22Rv1 (cell line): ENCODE measurements at regions not wholly inside any gene's neighbourhood (a gene's known extent, or its start where the extent isn't known, plus 50 kb on each side); places are given as distances from the start of the nearest gene placed in this dataset.

Experiments used
- H3K27ac ChIP-seq: fragments of 450-650 bp; 2 replicates; pipeline ENCODE4 v1.5.1; 2017
- CTCF ChIP-seq: fragments of 450-650 bp; IDR thresholded peaks from 2 replicates; pipeline ENCODE4 v1.5.1; 2017; ENCODE audit warnings: mild to moderate bottlenecking
- ZFX ChIP-seq: fragments of 450-650 bp; IDR thresholded peaks from 2 replicates; pipeline ENCODE4 v1.6.1; 2017; ENCODE audit warnings: antibody characterized with exemption, borderline replicate concordance

- TF ChIP-seq CTCF (no peak), ZFX (no peak)
- no peak overlapping the region for H3K27ac ChIP-seq
These were observed 157.1 kb downstream of the GATA3 start for GRCh38 chr10:8211631-8212030.

- H3K27ac ChIP-seq, result no peak overlapping the region
- TF ChIP-seq ZFX, result no peak
- no peak for TF ChIP-seq CTCF
These were observed 159.2 kb downstream of the GATA3 start for GRCh38 chr10:8213735-8214134.

- no peak overlapping the region for H3K27ac ChIP-seq
- no peak for TF ChIP-seq ZFX
- TF ChIP-seq CTCF, result no peak
These were observed 160.1 kb downstream of the GATA3 start for GRCh38 chr10:8214587-8214986.

- no peak for TF ChIP-seq CTCF
- no peak for TF ChIP-seq ZFX
- H3K27ac ChIP-seq, result no peak overlapping the region
These were observed 162.4 kb downstream of the GATA3 start for GRCh38 chr10:8216893-8217292.

GRCh38 chr10:8221451-8221850, 167.0 kb downstream of the GATA3 start:
- TF ChIP-seq CTCF (no peak), ZFX (no peak)
- H3K27ac ChIP-seq, result no peak overlapping the region

GRCh38 chr10:8224591-8224990, 170.1 kb downstream of the GATA3 start:
- no peak overlapping the region for H3K27ac ChIP-seq
- TF ChIP-seq CTCF (no peak), ZFX (no peak)

- TF ChIP-seq ZFX (no peak), CTCF (no peak)
These were observed 170.7 kb downstream of the GATA3 start for GRCh38 chr10:8225187-8225586.

More at GRCh38 chr10:8225187-8225586, 170.7 kb downstream of the GATA3 start:
- H3K27ac ChIP-seq, result no peak overlapping the region
